SKM-1 treated with dmso at 0.1 percent for 144 hours (cell line): ENCODE measurements at regions not wholly inside any gene's neighbourhood (a gene's known extent, or its start where the extent isn't known, plus 50 kb on each side); places are given as distances from the start of the nearest gene placed in this dataset.
"Not testable (repeated sequence)": the region's sequence is repeated elsewhere in the genome, so short reads cannot be mapped to it uniquely, and the experiment has no call there.

Experiments used
- DNase-seq: peaks from one replicate; lab custom pipeline; 2025; ENCODE audit not compliant: unreplicated experiment; lab: John Stamatoyannopoulos, UW

DNA sequence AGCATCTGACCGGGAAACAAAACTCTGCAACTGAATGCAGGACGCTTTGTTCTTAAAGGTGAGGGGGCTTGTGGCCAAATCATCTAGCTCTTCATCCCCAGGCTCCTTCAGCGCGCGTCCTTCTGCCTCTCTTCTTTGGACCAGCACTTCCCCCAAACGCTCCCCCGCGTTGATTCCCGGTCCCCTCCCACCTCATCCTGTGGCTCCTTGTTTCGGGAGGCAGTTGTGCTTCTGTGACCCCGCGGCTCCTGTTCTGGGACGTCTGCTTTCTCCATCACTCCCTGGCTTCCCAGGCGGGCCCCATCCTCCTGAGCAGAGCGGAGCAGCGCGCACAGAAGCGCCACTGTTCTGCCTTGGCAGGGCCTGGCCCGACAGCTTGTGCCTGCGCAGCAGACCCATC is 109.7 kb upstream of the ZNG1E start:
- DNase-seq = not testable (repeated sequence)

DNA sequence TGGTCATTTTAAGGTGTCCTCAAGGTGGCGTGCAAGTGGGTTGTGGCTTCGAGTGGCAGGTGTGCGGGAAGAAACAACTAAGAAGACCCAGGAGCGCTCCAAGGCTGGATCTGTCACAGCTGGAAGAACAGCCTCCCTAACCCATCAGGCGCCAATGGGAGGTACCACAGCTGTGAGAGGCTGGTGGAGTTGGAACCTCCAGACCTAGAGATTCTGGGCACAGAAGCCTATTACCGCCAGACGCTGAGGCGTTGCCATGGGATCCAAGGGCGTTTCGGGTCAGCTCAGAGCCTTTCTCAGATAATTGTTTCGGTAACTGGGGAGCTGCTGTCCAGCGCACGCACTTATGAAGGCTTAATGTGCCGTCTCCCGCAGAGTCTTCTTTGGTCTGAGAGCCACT is 156.7 kb upstream of the ZNG1E start:
- DNase-seq = not testable (repeated sequence)

DNA sequence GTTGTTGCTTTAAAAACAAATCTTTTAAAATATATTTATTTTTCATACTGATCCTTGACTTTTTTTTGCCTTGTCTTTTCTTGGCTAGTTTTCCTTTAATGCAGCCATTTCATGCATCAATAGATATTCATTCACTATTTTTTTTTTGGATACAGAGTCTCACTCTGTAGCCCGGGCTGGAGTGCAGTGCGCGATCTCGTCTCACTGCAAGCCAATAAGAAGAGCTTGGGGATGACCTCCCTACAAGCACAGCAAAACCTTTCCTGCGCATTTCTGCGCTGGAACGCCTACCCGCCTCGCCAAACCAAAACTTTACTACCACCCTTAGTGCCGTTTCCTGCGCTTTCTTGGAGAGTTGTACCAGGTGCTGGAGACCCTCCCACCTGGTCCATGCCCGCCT is 161.3 kb upstream of the ZNG1E start:
- not testable (repeated sequence) for DNase-seq

DNA sequence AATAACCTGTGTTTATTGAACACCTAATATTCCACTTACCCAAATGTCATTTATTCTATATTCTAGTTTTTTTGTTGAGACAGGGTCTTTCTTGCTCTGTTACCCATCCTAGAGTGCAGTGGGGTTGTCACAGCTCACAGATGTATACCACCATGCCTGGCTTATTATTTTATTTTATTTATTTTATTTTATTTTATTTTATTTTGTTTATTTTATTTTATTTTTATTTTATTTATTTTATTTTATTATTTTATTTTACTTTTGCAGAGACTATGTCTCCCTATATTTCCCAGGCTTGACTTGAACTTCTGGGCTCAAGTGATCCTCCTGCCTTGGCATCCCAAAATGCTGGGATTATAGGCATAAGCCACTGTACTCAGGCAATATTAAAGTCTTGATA is 167.8 kb upstream of the ZNG1E start:
- not testable (repeated sequence) for DNase-seq

DNA sequence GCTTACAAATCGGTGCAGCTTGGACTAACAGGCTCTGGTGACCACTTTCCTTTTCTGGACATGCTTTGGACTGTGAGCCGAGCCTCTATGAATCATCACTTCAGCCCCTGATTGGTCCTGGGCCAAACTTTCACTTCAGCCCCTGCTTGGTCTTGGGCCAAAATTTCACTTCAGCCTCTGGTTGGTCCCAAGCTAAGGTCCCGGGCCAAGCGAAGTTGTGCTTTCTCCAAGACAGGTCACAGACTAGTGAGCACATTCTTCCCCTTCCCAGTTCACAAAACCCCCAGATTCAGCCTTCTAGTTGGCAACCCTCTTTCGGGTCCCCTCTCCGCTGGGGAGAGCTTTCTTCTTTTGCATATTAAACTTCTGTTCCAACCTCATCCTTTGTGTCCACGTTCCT is 171.0 kb upstream of the ZNG1E start:
- DNase-seq = not testable (repeated sequence)

DNA sequence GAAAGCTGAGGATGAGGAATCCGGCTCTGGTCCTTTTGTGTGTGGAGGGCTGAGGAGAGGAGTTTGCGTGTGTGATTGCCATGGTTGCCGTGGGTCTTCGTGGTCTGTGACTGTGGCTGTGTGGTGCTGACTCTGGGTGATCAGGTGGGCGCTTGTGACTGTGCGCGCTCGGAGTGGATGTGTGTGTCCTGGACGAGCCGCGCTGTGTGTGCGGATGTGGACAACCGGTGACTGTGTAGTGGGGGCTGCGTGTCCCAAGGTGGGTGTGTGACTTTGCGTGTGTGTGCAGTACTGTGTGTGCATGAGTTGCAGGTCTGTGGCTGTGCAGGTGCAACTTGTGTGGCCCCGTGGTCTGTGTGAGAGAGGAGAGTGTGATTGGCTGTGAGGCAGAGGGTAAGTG is 172.0 kb upstream of the ZNG1E start:
- not testable (repeated sequence) for DNase-seq

DNA sequence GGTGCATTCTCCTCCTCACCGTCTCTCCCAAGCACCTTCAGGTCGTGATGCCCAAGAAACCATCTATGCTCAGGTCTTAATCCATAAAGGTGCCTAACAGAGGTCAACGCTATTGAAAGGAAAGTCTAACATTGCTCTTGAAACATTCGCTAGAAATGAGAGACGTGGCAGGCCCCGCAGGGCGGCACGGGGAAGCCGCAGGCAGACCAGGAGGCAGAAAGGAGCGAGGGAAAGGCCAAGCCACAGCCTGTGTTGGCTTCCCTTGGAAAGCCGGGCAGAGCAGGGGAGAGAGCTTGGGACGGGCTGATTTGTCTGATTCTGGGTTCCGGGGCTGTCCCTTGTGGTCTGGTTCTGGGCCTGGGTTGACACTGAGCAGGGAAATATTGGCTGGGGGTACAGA is 192.8 kb upstream of the ZNG1E start:
- DNase-seq = not testable (repeated sequence)

DNA sequence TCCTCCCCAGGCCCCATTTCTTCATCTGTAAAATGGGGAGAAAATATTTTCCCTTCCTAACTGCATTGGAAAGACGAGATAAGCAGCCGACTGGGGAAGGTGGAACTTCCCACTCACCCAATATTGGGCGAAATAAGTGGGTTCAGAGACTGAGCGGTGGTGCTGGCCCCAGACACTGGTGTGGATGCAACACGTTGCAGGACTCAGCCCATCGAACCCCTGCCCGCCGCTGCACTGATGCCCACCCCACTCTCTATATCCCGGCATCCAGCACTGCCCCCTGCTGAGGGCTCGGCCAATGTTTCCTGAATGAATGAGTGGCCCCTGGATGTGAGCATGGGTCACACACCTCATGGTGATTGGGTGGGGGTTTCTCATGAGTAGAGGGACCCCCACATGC is 194.4 kb upstream of the ZNG1E start:
- DNase-seq = not testable (repeated sequence)

DNA sequence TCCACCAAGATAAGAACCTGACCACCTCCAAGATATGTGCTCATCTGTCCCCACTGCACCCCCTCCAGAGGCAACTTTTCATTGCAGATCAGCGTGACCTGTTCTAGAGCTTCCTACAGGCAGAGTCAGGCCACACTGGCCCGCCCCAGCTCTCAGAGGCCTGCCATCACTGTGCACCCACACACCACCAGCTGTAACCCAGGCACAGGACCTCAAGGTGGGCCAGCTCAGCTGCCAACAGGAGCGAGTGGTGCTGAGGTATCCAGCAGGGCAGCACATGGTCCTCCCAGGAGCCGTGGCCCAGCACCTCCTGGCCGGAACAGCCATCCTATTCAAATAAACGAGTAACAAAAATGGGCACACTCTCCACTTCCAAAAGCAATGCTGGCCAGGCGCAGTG is 189.9 kb upstream of the FOXD4L5 start:
- DNase-seq = not testable (repeated sequence)

DNA sequence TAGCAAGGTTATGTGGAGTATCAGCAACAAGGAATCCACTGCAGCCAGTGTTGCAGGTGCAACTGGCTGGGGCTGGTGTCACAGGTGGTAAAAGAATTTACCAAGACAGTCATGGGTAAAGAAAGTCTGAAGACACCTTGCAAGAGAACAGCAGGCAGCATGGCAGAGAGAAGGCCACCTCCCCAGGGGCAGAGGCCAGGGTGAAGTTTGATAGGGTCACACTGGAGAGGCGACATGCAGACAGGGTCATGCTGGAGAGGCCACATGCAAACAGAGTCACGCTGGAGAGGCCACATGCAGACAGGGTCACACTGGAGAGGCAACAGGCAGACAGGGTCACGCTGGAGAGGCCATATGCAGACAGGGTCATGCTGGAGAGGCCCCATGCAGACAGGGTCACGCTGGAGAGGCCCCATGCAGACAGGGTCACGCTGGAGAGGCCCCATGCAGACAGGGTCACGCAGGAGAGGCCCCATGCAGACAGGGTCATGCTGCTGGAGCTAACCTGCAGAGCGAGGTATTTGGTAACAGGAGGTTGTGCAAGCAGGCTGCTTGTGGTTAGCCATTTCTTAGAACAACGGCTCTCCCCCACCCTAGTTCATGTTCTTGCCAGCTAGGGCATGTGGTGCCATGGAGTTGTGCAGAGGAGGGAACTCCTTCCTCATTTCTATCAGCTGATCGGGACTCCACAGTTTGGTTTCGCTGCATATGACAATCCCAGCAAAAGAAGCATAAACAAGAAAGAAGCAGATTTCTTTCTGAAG is 188.2 kb upstream of the FOXD4L5 start:
- DNase-seq = peak; percentile 92

DNA sequence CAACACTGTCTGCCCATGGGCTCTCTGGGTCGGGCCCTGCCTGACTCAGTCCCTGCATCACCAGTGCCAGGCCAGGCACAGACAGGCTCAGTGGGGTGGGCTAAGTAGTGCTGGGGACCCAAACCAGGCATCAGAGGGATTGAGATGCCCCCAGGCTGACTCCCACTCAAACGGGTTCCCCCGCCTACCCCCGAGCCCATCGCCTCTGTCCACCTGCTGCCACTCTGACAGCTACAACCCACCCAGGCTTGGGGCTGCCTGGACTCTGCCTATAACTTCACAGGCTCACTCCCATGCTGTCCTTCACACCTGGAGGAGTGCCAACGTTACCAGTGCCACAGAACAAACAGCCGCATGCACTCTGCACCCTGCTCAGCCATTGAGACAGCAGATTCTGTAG is 186.1 kb upstream of the FOXD4L5 start:
- not testable (repeated sequence) for DNase-seq

DNA sequence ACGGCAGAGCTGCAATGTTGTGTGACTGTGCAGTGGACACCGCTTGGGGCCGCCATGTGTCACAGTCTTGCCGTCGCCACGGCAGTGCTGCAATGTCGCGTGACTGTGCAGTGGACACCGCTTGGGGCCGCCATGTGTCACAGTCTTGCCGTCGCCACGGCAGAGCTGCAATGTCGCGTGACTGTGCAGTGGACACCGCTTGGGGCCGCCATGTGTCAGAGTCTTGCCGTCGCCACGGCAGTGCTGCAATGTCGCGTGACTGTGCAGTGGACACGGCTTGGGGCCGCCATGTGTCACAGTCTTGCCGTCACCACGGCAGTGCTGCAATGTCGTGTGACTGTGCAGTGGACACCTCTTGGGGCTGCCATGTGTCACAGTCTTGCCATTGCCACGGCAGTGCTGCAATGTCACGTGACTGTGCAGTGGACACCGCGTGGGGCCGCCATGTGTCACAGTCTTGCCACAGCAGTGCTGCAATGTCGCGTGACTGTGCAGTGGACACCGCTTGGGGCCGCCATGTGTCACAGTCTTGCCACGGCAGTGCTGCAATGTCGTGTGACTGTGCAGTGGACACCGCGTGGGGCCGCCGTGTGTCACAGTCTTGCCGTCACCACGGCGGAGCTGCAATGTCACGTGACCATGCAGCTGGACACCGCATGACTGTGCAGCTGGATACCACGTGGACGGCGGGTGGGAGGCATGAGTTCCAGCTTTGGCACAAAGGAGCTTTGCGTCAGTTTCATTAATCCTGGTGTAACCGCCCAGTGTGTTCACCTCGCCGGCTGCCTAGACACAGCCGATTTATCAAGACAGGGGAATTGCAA is 182.1 kb upstream of the FOXD4L5 start:
- DNase-seq = not testable (repeated sequence)

DNA sequence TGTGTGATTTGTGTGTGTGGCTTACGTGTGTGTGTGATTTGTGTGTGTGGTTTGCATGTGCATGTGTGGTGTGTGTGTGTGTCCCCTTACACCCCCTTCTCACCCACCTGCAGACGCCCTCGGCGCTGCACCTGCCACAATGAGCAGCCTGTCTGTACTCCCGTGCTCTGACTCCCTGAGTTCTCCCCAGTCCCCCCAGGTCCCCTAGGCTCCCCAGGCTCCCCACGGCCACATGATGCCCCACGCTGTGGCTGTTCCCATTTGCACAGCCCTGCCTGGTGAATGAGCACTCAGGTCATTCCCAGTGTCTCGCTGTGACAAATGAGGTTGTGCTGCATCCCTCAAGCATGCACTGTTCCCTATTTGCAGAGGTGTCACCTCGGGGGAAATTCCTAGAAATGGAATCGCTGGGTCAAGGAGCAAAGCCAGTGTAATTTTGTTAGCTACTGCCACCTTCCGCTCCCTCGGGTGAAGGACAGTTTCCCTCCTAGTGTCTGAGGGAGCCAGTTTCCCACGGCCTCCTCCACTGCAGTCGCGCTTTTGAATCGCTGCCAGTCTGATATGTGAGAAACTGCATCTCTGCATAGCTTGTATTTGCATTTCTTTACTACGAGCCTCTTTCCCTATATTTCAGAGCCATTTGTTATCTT is 180.4 kb upstream of the FOXD4L5 start:
- DNase-seq = not testable (repeated sequence)

DNA sequence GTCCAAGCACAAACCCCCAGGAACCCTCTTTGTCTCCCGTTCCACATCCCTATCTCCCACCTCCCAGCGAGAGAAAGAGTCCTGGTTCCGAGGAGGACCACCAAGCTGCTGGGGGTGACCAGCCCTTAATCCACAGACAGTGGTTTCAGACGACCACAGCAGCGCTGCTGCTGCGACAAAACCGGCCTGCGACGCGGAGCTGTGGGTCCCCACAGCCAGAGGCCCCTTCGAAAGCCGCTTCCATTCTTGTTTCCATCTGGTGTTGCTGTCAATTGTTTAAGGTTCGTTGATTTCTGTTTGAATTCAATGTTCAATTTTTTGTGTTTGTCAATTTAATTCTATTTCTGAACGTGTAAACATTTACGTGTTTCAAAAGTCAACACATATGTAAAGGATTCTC is 177.5 kb upstream of the FOXD4L5 start:
- DNase-seq = not testable (repeated sequence)

DNA sequence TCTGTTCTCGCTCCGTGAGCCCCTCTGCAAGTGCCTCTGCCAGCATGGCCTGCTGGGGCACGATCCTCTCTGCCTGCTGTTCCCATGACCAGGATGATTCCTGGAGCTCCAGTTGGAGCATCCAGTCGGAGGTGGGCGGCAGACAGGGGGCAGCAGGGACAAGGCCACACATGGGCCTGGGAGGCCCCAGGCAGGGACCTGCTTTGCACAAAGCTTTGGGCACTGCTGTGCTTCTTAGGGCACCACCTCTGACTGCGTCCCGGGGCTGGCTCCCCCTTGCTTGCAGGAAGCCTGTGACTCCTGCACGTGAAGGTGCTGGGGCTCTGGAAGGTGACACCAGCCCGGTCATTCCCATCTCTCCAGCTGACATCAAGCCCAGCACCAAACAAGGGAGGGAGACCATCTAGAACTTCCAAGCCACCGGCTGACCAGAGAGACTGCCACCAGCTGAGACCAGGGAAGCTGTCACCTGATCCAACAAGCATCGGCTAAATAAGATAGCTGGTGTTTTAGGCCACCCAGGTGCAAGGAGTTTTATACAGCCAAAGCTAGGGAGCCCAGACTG is 174.8 kb upstream of the FOXD4L5 start:
- no peak for DNase-seq

DNA sequence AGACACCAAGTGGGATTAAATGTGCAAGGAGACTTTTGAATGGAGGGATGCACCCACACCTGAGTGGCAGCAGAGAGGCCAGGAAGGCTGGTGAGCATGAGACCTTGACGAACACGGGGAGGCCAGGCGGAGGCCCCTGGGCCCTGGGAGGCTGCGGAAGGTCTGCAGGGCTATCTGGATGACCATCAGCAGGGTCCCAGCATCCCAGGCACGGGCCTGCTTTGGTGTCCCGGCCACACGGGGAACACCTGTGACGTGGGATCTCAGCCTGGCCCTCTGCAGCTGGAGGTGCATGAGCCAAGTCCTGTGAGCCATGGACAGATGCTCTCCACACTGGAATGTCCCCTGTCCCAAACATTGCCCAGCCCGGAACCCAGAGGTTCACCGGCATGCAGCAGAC is 174.0 kb upstream of the FOXD4L5 start:
- no peak for DNase-seq

DNA sequence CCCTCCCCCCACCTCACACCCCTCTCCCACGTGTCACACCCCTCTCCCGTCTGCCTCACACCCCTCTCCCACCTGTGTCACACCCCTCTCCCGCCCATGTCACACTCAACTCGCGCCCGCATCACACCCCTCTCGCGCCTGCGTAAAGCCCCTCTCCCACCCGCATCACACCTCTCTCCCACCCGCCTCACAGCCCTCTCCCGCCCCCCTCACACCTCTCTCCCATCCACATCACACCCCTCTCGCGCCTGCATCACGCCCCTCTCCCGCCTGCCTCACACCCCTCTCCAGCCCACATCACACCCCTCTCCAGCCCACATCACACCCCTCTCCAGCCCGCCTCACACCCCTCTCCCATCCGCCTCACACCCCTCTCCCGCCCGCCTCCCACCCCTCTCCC is 173.5 kb upstream of the FOXD4L5 start:
- DNase-seq = no peak

DNA sequence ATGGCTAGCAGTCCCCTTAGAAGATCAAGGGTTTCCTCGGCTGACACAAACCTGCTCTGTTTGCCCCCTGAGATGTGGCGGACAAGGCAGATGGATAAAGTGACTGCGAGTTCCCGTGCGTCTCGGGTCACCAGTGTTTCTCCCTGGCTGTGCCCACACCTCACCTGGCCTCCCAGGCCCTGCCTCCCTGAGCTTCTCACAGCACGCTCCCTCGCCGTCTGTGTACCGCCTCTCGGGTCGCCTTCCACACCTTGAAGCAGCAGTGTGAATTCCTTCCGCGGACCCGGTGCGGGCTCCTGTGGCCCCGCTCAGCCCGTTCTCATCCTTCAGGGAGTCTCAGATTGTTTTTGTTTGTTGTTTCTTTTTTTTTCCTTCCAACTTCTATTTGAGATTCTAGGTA is 172.0 kb upstream of the FOXD4L5 start:
- not testable (repeated sequence) for DNase-seq

DNA sequence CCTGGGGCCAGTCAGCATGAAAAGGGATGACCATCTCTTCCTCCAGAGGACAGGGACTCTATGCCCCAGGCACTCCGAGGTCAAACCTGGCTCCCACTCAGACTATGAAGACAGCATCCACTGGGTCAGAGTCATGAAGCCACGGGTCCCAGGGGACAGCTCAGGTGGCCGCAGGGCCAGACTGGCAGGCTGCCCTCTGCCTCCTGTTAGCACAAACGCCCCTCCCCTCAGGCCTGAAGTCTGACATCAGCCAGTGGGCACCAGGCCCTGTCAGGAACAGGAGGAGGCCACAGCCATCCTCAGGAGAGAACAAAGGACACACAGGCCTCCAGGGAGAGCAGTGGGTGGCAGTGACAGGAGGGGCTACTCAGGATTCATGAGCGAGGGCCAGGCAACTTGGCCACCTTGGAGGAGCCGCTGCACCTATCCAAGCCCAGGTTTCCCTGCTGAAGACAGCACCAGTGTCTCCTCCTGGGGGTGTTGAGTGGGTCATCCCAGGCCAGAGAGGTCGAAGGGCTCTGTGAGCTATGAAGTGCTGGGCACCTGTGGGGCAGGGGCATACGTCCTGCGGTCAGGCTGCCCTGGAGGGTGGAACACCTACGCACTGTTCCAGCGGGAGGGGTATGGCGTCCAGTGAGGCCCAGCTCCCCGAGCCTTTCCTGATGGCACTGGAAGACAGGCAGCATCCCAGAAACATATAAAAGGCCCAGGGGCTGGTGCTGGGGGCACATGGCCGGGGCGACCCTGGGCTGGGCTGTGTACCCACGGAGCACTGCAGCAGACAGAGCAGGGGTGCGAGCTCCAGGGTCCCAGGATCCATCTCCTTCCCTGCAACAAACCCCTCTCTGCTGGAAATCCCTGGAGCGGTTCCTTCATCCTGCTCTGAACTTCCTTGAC is 171.0 kb upstream of the FOXD4L5 start:
- DNase-seq = not testable (repeated sequence)

DNA sequence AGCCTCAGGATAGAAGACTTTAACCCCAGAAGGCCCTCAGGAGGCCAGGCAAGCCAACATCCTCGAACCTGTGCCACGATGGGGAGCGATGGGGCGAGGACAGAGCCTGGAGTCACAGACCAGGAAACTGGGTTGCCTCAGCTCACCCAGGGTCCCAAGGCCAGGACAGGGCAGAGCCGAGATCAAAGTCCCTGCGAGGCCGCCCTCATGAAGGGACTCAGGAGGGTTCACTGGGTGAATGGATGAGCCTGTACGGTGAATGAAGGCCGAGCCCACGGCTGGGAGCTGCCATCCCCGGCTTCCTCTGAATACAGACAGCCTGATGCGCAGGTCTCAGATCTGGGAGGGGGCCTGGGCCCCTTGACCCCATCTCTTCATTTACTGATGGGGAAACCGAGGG is 170.1 kb upstream of the FOXD4L5 start:
- not testable (repeated sequence) for DNase-seq
